ENCODE measurements at regions not wholly inside any gene's neighbourhood (a gene's known extent, or its start where the extent isn't known, plus 50 kb on each side); places are given as distances from the start of the nearest gene placed in this dataset.

DNA sequence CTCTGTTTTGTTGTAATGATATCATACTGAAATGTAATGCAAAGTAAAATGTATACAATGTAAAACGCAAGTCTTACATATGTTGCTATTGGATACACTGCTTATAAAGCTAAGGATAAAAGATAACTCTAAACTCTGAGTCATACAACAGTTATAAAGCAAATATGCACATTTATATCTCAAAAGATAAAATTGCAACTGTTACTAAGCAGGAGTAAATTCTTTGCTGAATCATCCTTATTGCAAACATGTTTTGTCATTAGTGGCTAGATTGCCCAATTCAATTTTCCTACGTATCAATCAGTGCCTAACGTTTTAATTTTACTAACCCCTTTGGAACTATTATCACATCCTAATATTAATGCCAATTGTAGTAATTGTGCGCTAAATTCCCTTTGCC is 762.9 kb downstream of the LTN1 start:
- DNase-seq: peak; percentile 35 to 75 (median 65)
- Mint-ChIP-seq H3K27ac (peak overlapping the region in 2 of 7 donors; percentile 25 to 37), H3K9me3 (peaks cover 0 to 1% (median 0%) of the 10 kb centered on the region in 7 donors), H3K27me3 (ENCODE audit: low read depth in 3 of 3) (peaks cover 0 to 5% (median 2%) of the 10 kb centered on the region in 3 donors), H3K4me3 (no peak overlapping the region), H3K36me3 (no peaks in the 10 kb centered on the region), H3K4me1 (peaks cover 42% of the 10 kb centered on the region)
- Histone ChIP-seq H3K27ac (ENCODE audit: low read depth in 1 of 2, low read length in 2 of 2) (no peak overlapping the region), H2AFZ (ENCODE audit: insufficient read depth, low read depth, low read length, poor library complexity, severe bottlenecking) (no peak overlapping the region), H3K4me1 (ENCODE audit: control insufficient read depth in 1 of 2, insufficient read depth in 2 of 2, low read length in 2 of 2) (peaks cover 41 to 55% of the 10 kb centered on the region in 2 donors), H3K27me3 (ENCODE audit: control insufficient read depth in 2 of 2, insufficient read depth in 2 of 2, low read length in 2 of 2) (no peaks in the 10 kb centered on the region), H3K36me3 (replicated peaks in 1 of 2; ENCODE audit: control insufficient read depth in 1 of 2, insufficient read depth in 2 of 2, low read length in 2 of 2) (no peaks in the 10 kb centered on the region), H3K9ac (ENCODE audit: insufficient read depth, low read length, poor library complexity, severe bottlenecking) (no peak overlapping the region), H3K4me2 (replicated peaks; ENCODE audit: extremely low read depth, low read length, poor library complexity, severe bottlenecking) (peak overlapping the region; percentile 34), H3K79me2 (ENCODE audit: insufficient read depth, low read length) (no peaks in the 10 kb centered on the region), H4K20me1 (ENCODE audit: insufficient read depth, low read length) (no peaks in the 10 kb centered on the region), H3K4me3 (replicated peaks in 1 of 3; ENCODE audit: low read depth in 2 of 3, low read length in 3 of 3) (peak overlapping the region in 1 of 3 experiments; percentile 21), H3K9me3 (replicated peaks in 1 of 2; ENCODE audit: control insufficient read depth in 1 of 2, insufficient read depth in 1 of 2, low read length in 2 of 2) (peaks cover 0 to 3% of the 10 kb centered on the region in 2 donors)
- no peak for TF ChIP-seq CTCF (IDR thresholded peaks at IDR 0.05)
- intact Hi-C loops (cut with micrococcal nuclease): loop anchor here (10.0 kb wide), 1 partner anchor 95 kb away; no protein-coding TSS in a partner anchor
- WGBS (ENCODE audit: insufficient coverage): no CpG with 5 or more reads among the region's 4 CpGs

DNA sequence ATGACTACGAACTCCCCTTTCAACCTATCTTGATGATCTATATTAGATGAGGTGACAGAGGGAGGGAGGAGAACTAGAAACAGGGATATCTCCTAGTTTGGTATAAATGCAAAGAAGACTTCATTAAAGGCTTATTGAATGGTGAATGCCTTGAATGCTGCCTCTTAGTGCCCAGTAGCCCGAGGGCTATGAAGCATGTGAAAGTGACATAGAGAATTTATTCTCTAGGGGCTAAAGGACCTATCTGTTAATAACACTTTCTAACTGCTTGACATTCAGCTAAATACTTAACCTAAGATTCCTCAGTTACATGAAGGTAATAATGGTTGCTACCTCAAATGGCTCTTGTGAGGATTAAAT is 764.1 kb downstream of the LTN1 start:
- peak overlapping the region; percentile 43 to 69 for H3K27ac ChIP-seq (ENCODE audit: low read depth in 1 of 2, low read length in 2 of 2)
- no peak overlapping the region for H3K9ac ChIP-seq (ENCODE audit: insufficient read depth, low read length, poor library complexity, severe bottlenecking)
- Mint-ChIP-seq H3K27ac (peak overlapping the region; percentile 71 to 91 (median 87)), H3K4me1 (peaks cover 30% of the 10 kb centered on the region), H3K27me3 (ENCODE audit: low read depth in 3 of 3) (peaks cover 0 to 3% (median 0%) of the 10 kb centered on the region in 3 donors), H3K36me3 (no peaks in the 10 kb centered on the region), H3K9me3 (peaks cover 0 to 1% (median 0%) of the 10 kb centered on the region in 7 donors), H3K4me3 (no peak overlapping the region)
- H2AFZ ChIP-seq (ENCODE audit: insufficient read depth, low read depth, low read length, poor library complexity, severe bottlenecking): peak overlapping the region; percentile 17
- WGBS (ENCODE audit: insufficient coverage): no CpG with 5 or more reads among the region's 2 CpGs
- H3K4me3 ChIP-seq (replicated peaks in 1 of 3; ENCODE audit: low read depth in 2 of 3, low read length in 3 of 3): peak overlapping the region in 1 of 3 experiments; percentile 16
- no peaks in the 10 kb centered on the region for H3K36me3 ChIP-seq (replicated peaks in 1 of 2; ENCODE audit: control insufficient read depth in 1 of 2, insufficient read depth in 2 of 2, low read length in 2 of 2)
- TF ChIP-seq CTCF (IDR thresholded peaks at IDR 0.05): no peak
- H3K79me2 ChIP-seq (ENCODE audit: insufficient read depth, low read length): no peaks in the 10 kb centered on the region
- peak overlapping the region; percentile 43 for H3K4me2 ChIP-seq (replicated peaks; ENCODE audit: extremely low read depth, low read length, poor library complexity, severe bottlenecking)
- peaks cover 29 to 43% of the 10 kb centered on the region in 2 donors for H3K4me1 ChIP-seq (ENCODE audit: control insufficient read depth in 1 of 2, insufficient read depth in 2 of 2, low read length in 2 of 2)
- DNase-seq: no peak
- H3K9me3 ChIP-seq (replicated peaks in 1 of 2; ENCODE audit: control insufficient read depth in 1 of 2, insufficient read depth in 1 of 2, low read length in 2 of 2): peaks cover 0 to under 1% of the 10 kb centered on the region in 2 donors
- H4K20me1 ChIP-seq (ENCODE audit: insufficient read depth, low read length): no peaks in the 10 kb centered on the region
- intact Hi-C loops (cut with micrococcal nuclease): loop anchor here in 1 of 2 donors (10.0 kb wide), 1 partner anchor 94 kb away; no protein-coding TSS in a partner anchor
- no peaks in the 10 kb centered on the region for H3K27me3 ChIP-seq (ENCODE audit: control insufficient read depth in 2 of 2, insufficient read depth in 2 of 2, low read length in 2 of 2)
